ENCODE measurements at regions not wholly inside any gene's neighbourhood (a gene's known extent, or its start where the extent isn't known, plus 50 kb on each side); places are given as distances from the start of the nearest gene placed in this dataset.
"Not testable (repeated sequence)": the region's sequence is repeated elsewhere in the genome, so short reads cannot be mapped to it uniquely, and the experiment has no call there.

DNA sequence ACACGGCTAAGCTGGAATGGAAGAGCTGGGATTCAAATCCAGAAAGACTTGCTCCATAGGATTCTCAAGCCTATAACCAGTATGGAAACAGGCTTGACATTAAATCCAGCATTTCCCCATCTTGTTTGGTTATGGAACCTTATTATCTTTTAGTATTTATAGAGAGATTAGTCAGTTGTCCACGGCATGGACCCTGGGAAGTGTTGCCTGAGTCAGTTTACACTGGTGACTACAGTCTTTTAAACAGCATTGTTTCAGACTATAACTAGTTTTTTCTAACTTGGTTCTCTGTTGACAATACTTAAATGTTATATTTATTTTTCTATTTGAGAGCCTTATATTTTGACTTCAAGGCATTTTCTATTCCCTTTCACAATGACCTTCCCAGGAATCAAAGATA is 106.7 kb downstream of the SYT15B start:
- H3K36me3 Mint-ChIP-seq, ATAC-seq, H3K9me3 Mint-ChIP-seq, H3K4me3 Mint-ChIP-seq, H3K4me1 Mint-ChIP-seq, H3K27me3 Mint-ChIP-seq, H3K27ac Mint-ChIP-seq: not testable (repeated sequence)

DNA sequence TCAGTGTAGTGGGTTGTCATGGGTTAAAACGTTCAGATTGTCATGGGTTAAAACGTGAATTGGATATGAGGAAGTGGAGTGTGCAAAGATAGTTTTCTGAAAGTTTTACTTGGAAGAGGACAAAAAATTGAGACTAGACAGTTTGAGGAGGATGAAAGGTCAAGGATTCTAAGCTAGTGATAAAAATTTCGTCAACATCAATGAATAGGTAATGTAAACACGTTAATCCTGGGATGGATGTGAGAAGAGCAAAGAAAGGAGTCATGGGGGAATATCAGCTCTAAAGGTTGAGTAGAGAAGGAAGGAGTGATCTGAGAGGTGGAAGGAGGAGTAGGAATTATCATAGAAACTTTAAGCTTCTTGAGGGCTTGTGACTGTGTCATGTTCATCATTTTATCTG is 109.2 kb downstream of the SYT15B start:
- not testable (repeated sequence) for H3K36me3 Mint-ChIP-seq, H3K27me3 Mint-ChIP-seq, H3K9me3 Mint-ChIP-seq, H3K4me1 Mint-ChIP-seq, H3K4me3 Mint-ChIP-seq, H3K27ac Mint-ChIP-seq, ATAC-seq

DNA sequence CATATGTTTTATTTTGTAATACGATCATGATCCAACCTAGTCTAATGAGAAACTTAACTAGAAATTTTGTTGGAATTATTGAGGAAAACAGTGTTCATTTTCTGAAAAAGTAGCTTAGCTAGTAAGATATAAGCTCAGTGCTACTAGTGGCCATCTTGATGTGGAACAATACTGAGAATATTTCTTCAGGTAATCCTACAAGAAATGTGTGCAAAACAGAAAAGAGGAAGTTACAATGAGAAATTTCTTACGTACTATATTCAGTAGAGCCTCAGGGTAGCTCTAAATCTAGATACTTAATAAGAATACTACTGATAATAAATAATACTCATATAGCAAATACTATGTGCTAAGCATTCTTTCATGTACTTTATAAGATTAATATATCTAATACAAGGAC is 114.8 kb downstream of the SYT15B start:
- H3K36me3 Mint-ChIP-seq, H3K4me3 Mint-ChIP-seq, H3K27ac Mint-ChIP-seq, H3K27me3 Mint-ChIP-seq, H3K9me3 Mint-ChIP-seq, ATAC-seq, H3K4me1 Mint-ChIP-seq: not testable (repeated sequence)

DNA sequence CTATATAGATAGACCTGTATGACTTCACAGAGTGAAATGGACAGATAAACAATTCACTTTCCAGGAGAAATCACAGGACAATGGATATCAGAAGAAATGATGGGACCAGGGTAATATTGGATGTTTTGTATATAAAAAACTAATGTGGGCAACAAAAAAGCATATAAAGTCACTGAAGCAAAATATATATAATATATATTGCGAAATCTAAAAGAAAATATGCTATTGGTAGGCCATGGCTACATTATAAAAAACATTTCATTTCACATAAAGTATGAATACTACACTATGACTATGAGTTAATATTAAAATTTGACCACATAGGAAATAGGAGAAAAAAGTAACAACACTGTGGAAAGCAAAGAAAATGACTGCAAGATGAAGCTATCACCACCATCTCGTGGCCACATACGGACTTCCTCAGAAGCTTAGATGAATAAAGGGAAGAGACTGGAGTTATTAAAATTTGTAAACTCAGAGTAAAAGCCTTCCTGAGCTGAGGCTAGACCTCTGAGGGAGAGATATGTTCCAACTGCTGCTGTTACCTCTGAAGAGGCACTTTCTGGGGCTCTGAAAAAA is 115.8 kb downstream of the SYT15B start:
- H3K4me1 Mint-ChIP-seq, H3K9me3 Mint-ChIP-seq, H3K4me3 Mint-ChIP-seq, ATAC-seq, H3K36me3 Mint-ChIP-seq, H3K27me3 Mint-ChIP-seq, H3K27ac Mint-ChIP-seq: not testable (repeated sequence)

DNA sequence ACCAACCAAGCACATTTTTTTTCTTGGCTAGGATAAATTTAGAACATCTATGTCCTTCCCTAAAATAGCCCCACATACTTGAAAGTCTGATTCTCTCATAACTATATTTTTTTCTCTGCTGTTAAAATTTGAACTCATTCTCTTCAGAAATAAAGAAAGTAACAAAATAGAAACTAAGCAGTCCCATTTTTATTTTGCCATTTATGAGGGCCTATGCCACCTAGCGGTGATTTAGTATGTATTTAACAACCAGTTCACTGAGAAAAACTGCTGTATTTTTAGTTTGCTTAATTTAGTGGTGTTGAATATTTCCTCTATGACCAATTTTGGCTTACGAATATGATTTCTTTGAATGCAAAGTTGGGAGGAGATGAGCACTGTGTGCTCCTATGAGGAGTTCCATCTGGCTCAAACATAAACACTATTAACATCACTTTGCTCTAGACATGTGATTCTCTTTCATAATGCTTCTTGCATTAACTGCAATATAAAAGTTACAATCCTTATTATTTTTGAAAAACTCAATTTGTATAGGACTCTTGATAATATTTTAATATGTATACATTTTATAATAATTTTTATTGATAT is 116.6 kb downstream of the SYT15B start:
- H3K27me3 Mint-ChIP-seq, H3K36me3 Mint-ChIP-seq, ATAC-seq, H3K27ac Mint-ChIP-seq, H3K9me3 Mint-ChIP-seq, H3K4me3 Mint-ChIP-seq, H3K4me1 Mint-ChIP-seq: not testable (repeated sequence)

DNA sequence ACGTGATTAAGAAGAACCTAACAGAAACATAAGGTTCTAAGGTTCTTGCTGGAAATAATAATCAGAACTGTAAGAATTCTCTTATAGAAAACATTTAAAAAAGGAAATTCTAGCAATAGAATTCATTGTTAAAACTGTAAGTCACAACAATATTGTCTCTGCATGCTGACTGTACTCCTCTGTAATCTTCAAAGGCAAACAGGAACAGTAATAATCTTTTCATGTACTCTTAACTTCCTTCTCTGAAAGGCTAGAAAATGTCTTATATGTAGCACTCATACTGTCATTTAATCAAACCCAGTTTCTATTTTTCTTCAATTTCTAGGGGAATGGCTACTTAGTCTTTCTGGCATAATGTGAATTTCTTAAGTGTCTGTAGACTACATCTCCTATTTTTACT is 103.5 kb upstream of the AGAP9 start:
- not testable (repeated sequence) for H3K36me3 Mint-ChIP-seq, ATAC-seq, H3K9me3 Mint-ChIP-seq, H3K27ac Mint-ChIP-seq, H3K27me3 Mint-ChIP-seq, H3K4me3 Mint-ChIP-seq, H3K4me1 Mint-ChIP-seq

DNA sequence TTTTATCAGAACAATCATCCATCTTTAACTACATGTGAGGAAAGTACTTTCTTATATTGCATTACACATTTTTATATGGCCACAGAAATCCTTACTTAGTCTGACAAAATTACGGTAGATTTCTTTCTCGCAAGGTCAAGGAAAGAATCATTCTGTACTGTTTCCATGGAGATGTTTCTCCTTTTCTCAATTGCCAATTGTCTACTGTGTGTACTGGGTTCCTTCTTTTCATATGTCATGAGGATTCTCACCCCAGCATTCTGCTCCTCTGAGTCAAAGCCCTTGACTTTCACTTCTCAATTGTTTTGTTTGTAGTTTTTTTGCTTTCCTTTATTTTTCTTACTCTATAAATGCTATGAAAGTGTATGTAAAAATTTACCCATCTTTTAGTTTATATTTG is 99.3 kb upstream of the AGAP9 start:
- not testable (repeated sequence) for H3K36me3 Mint-ChIP-seq, H3K9me3 Mint-ChIP-seq, H3K27me3 Mint-ChIP-seq, H3K4me3 Mint-ChIP-seq, H3K27ac Mint-ChIP-seq, ATAC-seq, H3K4me1 Mint-ChIP-seq

DNA sequence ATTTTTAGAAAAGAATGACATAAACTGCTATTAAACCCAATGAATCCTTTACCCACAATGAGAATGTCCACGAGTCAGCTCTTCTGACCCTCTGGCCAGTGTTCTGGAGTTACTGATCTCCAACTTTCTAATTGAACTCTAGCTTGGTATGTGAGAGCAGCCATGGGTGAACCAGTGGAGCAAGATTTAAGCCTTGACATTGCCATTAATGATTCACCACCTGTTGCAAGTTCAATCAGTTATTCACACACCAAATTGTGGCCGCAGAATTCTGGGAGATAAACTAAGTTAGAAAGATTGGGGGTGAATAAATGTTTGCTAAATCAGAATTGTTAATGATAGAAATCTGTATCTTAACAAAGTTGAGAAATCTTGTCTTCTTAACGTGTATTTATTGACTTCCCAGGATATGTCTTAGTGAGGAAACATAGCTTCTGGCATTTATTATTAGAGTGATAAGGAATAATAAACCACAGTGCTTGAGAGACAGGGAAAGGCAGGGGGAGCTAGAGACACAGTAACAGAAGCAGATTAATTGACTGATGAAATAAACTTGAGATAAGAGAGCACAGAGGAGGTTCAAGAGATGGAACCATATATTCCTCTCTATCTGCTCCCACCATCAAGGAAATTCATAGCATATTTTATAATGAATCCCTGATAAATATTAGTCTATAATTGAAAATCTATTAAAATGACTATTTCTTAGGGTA is 96.0 kb upstream of the AGAP9 start:
- H3K36me3 Mint-ChIP-seq, ATAC-seq, H3K27me3 Mint-ChIP-seq, H3K9me3 Mint-ChIP-seq, H3K27ac Mint-ChIP-seq, H3K4me3 Mint-ChIP-seq, H3K4me1 Mint-ChIP-seq: not testable (repeated sequence)

DNA sequence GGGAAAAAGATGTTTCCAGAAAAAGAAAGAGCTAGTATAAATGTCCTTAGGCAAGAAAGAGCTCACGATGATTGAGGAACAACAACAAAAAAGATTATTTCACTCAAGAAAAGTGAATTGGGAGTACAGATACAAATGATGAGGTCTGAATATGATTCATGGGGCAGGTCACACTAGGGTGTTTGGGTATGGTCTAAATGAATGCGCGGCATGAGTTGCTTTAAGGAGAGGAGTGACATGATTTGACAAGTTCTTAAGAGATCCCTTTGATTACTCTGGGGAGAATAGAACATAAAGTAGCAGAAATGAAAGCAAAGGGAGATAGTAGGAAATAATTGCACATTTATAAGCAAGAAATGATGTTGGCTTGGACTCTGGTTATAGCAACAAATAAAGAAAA is 85.9 kb upstream of the AGAP9 start:
- H3K9me3 Mint-ChIP-seq, H3K27me3 Mint-ChIP-seq, H3K36me3 Mint-ChIP-seq, H3K4me1 Mint-ChIP-seq, H3K4me3 Mint-ChIP-seq, H3K27ac Mint-ChIP-seq: not testable (repeated sequence)
- peak; percentile 65 for ATAC-seq

DNA sequence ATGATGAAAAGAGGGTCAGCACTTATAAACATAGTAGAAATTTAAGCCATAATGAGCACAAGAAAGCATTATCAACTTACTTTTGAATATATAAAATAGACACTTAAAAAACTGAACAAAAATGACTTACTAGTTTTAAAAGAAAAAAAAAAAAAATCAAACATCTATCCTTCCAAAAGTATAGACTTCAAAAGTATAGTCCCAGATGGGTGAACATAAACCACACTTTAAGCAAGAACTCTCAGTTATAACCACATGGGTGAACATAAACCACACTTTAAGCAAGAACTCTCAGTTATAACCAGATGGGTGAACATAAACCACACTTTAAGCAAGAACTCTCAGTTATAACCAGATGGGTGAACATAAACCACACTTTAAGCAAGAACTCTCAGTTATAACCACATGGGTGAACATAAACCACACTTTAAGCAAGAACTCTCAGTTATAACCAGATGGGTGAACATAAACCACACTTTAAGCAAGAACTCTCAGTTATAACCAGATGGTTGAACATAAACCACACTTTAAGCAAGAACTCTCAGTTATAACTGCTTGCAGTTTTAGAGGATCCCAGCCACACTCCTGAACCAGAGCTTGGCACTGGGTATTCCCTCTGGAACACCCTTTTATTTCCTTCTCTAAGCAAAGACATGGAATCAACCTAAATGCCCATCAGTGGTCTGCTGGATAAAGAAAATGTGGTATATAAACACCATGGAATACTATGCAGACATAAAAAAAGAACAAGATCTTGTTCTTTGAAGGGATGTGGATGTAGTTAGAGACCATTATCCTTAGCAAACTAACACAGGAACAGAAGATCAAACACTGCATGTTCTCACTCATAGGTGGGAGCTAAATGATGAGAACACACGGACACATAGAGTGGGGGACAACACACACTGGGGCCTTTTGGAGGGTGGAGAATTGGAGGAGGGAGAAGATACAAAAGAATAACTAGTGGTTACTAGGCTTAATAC is 82.6 kb upstream of the AGAP9 start:
- not testable (repeated sequence) for H3K27me3 Mint-ChIP-seq, H3K9me3 Mint-ChIP-seq, H3K36me3 Mint-ChIP-seq, H3K4me3 Mint-ChIP-seq, H3K4me1 Mint-ChIP-seq, H3K27ac Mint-ChIP-seq
- ATAC-seq = peak; percentile 76

DNA sequence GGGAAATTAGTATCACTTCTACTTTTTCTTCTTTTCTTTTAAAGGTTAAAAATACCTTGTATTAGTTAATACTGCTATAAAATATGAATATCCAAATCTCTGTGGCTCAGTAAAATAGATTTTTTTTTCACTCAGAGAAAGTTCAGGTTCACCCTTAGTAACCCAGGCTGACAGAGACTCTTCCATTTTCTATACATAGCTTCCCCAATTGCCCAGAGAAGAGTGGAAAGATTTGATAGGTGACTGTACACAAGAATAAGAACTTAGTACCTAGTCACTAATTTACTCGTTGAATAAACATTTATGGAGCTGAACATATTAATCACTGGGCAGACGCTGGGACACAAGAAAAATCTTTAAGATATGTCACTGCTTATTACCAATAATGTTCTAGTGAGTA is 77.2 kb upstream of the AGAP9 start:
- H3K27ac Mint-ChIP-seq, H3K4me3 Mint-ChIP-seq, ATAC-seq: not testable (repeated sequence)

DNA sequence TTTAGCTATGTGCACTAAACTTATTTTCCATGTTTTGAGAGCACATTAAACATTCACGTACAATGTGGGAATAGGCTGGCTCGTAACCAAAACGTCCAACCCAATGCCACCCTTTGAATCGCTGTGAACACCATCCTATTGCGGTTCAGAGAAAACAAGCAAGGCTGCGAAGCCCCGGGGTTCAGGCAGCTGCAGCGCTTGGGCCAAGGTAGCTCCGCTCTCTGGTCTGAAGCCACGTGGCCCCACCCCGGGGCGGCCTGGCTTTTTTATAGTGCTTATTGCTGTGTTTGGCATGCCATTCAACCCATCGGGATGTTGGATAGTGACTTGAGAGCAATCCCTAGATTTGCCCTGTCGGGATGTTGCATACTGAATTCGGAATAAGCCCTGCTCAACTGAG is 76.7 kb upstream of the AGAP9 start:
- H3K4me3 Mint-ChIP-seq, H3K4me1 Mint-ChIP-seq, H3K9me3 Mint-ChIP-seq, H3K27ac Mint-ChIP-seq, H3K27me3 Mint-ChIP-seq, ATAC-seq, H3K36me3 Mint-ChIP-seq: not testable (repeated sequence)

More for the DNA sequence above, 77.2 kb upstream of the AGAP9 start:
- H3K9me3 Mint-ChIP-seq, H3K36me3 Mint-ChIP-seq, H3K4me1 Mint-ChIP-seq, H3K27me3 Mint-ChIP-seq: not testable (repeated sequence)

DNA sequence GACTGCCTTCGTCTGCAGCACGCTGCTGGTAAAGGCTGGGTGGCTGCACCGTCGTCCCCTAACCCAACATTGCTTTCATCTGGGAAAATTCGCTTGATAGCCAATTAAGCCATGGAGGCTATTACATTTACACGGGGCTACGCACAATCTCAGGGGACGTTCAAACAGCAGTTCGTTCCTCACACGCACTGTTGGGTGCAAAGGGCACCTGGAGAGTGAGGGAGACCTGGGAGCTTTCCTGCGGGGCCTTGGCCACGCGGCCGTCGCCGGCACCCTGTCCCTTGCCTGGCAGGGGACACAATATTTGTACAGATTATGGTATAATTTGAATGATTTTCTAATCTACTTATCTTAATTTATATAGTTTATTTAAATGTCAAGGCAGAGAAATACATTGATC is 76.2 kb upstream of the AGAP9 start:
- ATAC-seq, H3K9me3 Mint-ChIP-seq, H3K36me3 Mint-ChIP-seq, H3K4me3 Mint-ChIP-seq, H3K4me1 Mint-ChIP-seq, H3K27ac Mint-ChIP-seq, H3K27me3 Mint-ChIP-seq: not testable (repeated sequence)

DNA sequence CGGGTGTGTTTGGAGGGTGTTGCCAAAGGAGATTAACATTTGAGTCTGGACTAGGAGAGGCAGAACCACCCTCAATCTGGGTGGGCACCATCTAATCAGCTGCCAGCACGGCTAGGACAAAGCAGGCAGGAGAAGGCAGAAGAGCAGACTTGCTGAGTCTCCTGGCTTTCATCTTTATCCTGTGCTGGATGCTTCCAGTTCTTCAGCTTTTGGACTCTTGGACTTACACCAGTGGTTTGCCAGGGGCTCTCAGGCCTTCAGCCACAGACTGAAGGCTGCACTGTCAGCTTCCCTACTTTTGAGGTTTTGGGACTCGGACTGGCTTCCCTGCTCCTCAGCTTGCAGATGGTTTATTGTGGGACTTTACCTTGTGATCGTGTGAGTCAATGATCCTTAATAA is 70.4 kb upstream of the AGAP9 start:
- H3K27me3 Mint-ChIP-seq, H3K4me3 Mint-ChIP-seq, H3K36me3 Mint-ChIP-seq, H3K9me3 Mint-ChIP-seq, H3K27ac Mint-ChIP-seq, ATAC-seq, H3K4me1 Mint-ChIP-seq: not testable (repeated sequence)

DNA sequence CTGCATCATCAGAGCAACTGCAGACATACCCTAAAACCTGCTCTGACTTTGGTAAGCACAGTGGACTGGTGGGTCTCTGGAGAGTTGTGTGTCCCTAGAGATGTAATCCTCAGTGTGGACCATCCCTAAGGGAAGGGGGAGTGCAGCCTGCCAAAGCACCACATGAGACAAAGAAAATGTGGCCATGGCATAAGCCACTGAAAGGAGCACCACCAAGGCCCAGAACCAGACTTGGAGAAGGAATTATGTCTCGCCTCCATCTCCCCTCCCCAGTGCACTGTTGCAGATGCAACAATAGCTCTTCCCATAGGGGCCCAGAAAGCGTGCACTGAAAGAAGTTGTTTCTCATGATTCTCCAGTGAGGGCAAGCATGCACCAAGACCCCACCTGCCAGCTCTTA is 69.7 kb upstream of the AGAP9 start:
- H3K36me3 Mint-ChIP-seq, ATAC-seq, H3K9me3 Mint-ChIP-seq: not testable (repeated sequence)

DNA sequence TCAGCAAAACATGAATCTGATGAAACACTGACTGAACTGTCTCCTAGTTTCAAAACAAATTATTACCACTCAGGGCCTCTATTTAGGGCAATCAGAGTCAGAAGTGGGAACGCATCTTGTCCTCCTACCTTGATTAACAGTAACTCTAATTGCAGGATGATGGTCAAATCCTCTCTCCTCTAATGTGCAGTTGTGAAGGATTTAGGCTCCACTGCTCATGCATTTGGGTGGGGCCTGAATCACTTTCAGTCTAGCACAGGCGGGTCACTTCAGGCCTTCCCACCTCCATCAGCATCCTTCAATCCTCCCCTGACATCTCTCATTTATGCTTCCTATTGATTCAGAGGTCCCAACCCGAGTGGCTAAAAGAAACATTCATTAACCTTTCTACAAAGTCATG is 67.5 kb upstream of the AGAP9 start:
- H3K36me3 Mint-ChIP-seq, H3K9me3 Mint-ChIP-seq, H3K4me3 Mint-ChIP-seq, H3K27me3 Mint-ChIP-seq, H3K27ac Mint-ChIP-seq, H3K4me1 Mint-ChIP-seq: not testable (repeated sequence)
- ATAC-seq = peak; percentile 17

More for the DNA sequence above, 69.7 kb upstream of the AGAP9 start:
- not testable (repeated sequence) for H3K27ac Mint-ChIP-seq, H3K27me3 Mint-ChIP-seq, H3K4me3 Mint-ChIP-seq, H3K4me1 Mint-ChIP-seq
